IMR-90 (cell line): ENCODE measurements at regions not wholly inside any gene's neighbourhood (a gene's known extent, or its start where the extent isn't known, plus 50 kb on each side); places are given as distances from the start of the nearest gene placed in this dataset.

ENCODE experiments used
- BHLHE40 ChIP-seq: fragments of 150-350 bp; IDR thresholded peaks from 2 replicates; pipeline ENCODE4 v1.6.1; 2016; ENCODE audit warnings: mild to moderate bottlenecking, low read depth, low read length
- CEBPB ChIP-seq: IDR thresholded peaks from 2 replicates; pipeline ENCODE4 v1.6.1; 2012; ENCODE audit warnings: low read depth, low read length, improper control_type of control experiment
- CTCF ChIP-seq: conservative IDR thresholded peaks from 2 replicates; pipeline ENCODE4 v1.5.1; 2012; ENCODE audit warnings: mild to moderate bottlenecking, low read depth, low read length, improper control_type of control experiment
- FOS ChIP-seq: fragments of 150-350 bp; IDR thresholded peaks from 2 replicates; pipeline ENCODE4 v1.6.1; 2016; ENCODE audit warnings: low read depth, low read length
- MAFK ChIP-seq: IDR thresholded peaks from 2 replicates; pipeline ENCODE4 v1.6.1; 2012; ENCODE audit warnings: low read depth, low read length, improper control_type of control experiment
- MAZ ChIP-seq: IDR thresholded peaks from 2 replicates; pipeline ENCODE4 v1.6.1; 2012; ENCODE audit warnings: low read depth, mild to moderate bottlenecking, low read length, improper control_type of control experiment, moderate library complexity, borderline replicate concordance
- MXI1 ChIP-seq: IDR thresholded peaks from 2 replicates; pipeline ENCODE4 v1.6.1; 2012; ENCODE audit warnings: low read depth, mild to moderate bottlenecking, low read length, moderate library complexity, borderline replicate concordance
- POLR2A ChIP-seq: IDR thresholded peaks from 2 replicates; pipeline ENCODE4 v1.6.1; 2012; ENCODE audit warnings: mild to moderate bottlenecking, low read depth, low read length
- RAD21 ChIP-seq: IDR thresholded peaks from 2 replicates; pipeline ENCODE4 v1.6.1; 2012; ENCODE audit warnings: low read length, improper control_type of control experiment
- RCOR1 ChIP-seq: IDR thresholded peaks from 2 replicates; pipeline ENCODE4 v1.6.1; 2012; ENCODE audit warnings: mild to moderate bottlenecking, low read length, improper control_type of control experiment; ENCODE audit not compliant: insufficient replicate concordance
- RFX5 ChIP-seq: IDR thresholded peaks from 2 replicates; pipeline ENCODE4 v1.8.0; 2012; ENCODE audit warnings: low read depth, mild to moderate bottlenecking, low read length, moderate library complexity
- SMC3 ChIP-seq: fragments of 150-350 bp; IDR thresholded peaks from 2 replicates; pipeline ENCODE4 v1.6.1; 2016; ENCODE audit warnings: low read depth, mild to moderate bottlenecking, antibody characterized with exemption, low read length, moderate library complexity
- USF2 ChIP-seq: fragments of 150-350 bp; IDR thresholded peaks from 2 replicates; pipeline ENCODE4 v1.6.1; 2017; ENCODE audit warnings: mild to moderate bottlenecking, antibody characterized with exemption, low read length, low read depth

- TF ChIP-seq CTCF (no peak), POLR2A (no peak), RAD21 (no peak), BHLHE40 (no peak), RFX5 (no peak), CEBPB (no peak), FOS (no peak), MAFK (no peak), SMC3 (no peak), MAZ (no peak), USF2 (no peak), RCOR1 (no peak), MXI1 (no peak)
Measured at GRCh38 chr13:53382008-53382407, 353.4 kb downstream of the OLFM4 start.
